Fibroblast of lung (primary cell): ENCODE measurements at regions not wholly inside any gene's neighbourhood (a gene's known extent, or its start where the extent isn't known, plus 50 kb on each side); places are given as distances from the start of the nearest gene placed in this dataset.

Experiments
- EZH2 ChIP-seq: IDR thresholded peaks from 2 replicates; pipeline ENCODE4 v1.5.1; 2012; ENCODE audit warnings: low read length, control low read depth, mild to moderate bottlenecking; ENCODE audit errors: missing control alignments
- TF ChIP-seq, protein P1 (sequence below), 2 donors: IDR thresholded peaks in 1 of 2; conservative IDR thresholded peaks in 1 of 2; 1 replicate in 1 of 2; 2 replicates in 1 of 2; pipeline ENCODE4 v1.5.1; 2011 to 2012; ENCODE audit warnings: low read length in 2 of 2, control low read depth in 1 of 2, inconsistent platforms in 1 of 2, low read depth in 1 of 2, mild to moderate bottlenecking in 1 of 2

- TF ChIP-seq, protein P1, sequence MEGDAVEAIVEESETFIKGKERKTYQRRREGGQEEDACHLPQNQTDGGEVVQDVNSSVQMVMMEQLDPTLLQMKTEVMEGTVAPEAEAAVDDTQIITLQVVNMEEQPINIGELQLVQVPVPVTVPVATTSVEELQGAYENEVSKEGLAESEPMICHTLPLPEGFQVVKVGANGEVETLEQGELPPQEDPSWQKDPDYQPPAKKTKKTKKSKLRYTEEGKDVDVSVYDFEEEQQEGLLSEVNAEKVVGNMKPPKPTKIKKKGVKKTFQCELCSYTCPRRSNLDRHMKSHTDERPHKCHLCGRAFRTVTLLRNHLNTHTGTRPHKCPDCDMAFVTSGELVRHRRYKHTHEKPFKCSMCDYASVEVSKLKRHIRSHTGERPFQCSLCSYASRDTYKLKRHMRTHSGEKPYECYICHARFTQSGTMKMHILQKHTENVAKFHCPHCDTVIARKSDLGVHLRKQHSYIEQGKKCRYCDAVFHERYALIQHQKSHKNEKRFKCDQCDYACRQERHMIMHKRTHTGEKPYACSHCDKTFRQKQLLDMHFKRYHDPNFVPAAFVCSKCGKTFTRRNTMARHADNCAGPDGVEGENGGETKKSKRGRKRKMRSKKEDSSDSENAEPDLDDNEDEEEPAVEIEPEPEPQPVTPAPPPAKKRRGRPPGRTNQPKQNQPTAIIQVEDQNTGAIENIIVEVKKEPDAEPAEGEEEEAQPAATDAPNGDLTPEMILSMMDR (conservative IDR thresholded peaks at IDR 0.05 in 1 of 2, IDR thresholded peaks at IDR 0.05 in 1 of 2; ENCODE audit: low read depth in 1 of 2, low read length in 2 of 2), result no peak
- no peak for TF ChIP-seq EZH2
Observed at GRCh38 chr3:72080800-72081199, 295.9 kb upstream of the PROK2 start.
